Pancreas (tissue), 10 donors: ENCODE measurements at regions not wholly inside any gene's neighbourhood (a gene's known extent, or its start where the extent isn't known, plus 50 kb on each side); places are given as distances from the start of the nearest gene placed in this dataset.
A peak's percentile ranks its signal among the peaks of the same experiment; 100 is the strongest.

ENCODE experiments used
- ATAC-seq, 4 donors: fragments of 200-7000 bp; cut with Tn5 transposase; one replicate each; pipeline versions ENCODE4 v1.8.0 to v1.9.1; 2020; ENCODE audit warnings: mild to moderate bottlenecking in 4 of 4, moderate library complexity in 4 of 4
- DNase-seq, 6 donors: peaks; one replicate each; pipeline ENCODE4 v3.0.0-alpha.2; 2020
- FAIRE-seq: peaks from 2 replicates; lab custom pipeline; 2012; peaks lifted over from hg19 to GRCh38; lab: Jason Lieb, UNC
- H3K27ac ChIP-seq, 4 donors: fragments of 200-600 bp; sonication (generic); 1 replicate in 3 of 4; 2 replicates in 1 of 4; pipeline versions ENCODE4 v1.5.0 to v1.8.0; 2020
- H3K27me3 ChIP-seq, 4 donors: fragments of 200-600 bp; one replicate each; pipeline ENCODE4 v1.8.0; 2021
- H3K36me3 ChIP-seq, 3 donors: fragments of 200-600 bp; sonication (generic) in 1 of 3; one replicate each; pipeline versions ENCODE4 v1.5.0 to v1.8.0; 2020 to 2021
- H3K4me1 ChIP-seq, 3 donors: fragments of 200-600 bp; one replicate each; pipeline ENCODE4 v1.8.0; 2021
- H3K4me3 ChIP-seq, 4 donors: fragments of 200-600 bp; sonication (generic) in 2 of 4; one replicate each; pipeline versions ENCODE4 v1.5.0 to v1.8.0; 2020 to 2021
- H3K9me3 ChIP-seq, 4 donors: fragments of 200-600 bp; one replicate each; pipeline ENCODE4 v1.8.0; 2021
- CTCF ChIP-seq, 4 donors: fragments of 200-600 bp; sonication (generic) in 3 of 4; IDR thresholded peaks; one replicate each; pipeline versions ENCODE4 v1.5.0 to v1.8.0; 2021; ENCODE audit warnings: antibody characterized with exemption in 4 of 4
- WGBS, 2 donors: extraction: QIAGEN DNeasy Blood & Tissue Kit; methylation state at CpG; one replicate each; pipeline ENCODE4 v1.1.7; 2013; 5-methylcytosine and 5-hydroxymethylcytosine counted together
- intact Hi-C, 3 donors: fragments of 100-400 bp; cut with DNase I; formaldehyde crosslinking; loops; one replicate each; pipeline versions ENCODE4 v1.11.1 to v1.14.2; 2022
- donor health status: healthy with polysubstance abuse.
- donor health status: DM: no; HTN: no; CAD: no; lungs with moderate emphysema.
- donor health status: DM: no; HTN: no; CAD: no.
- donor health status: control.
- donor health status: control.
- donor health status: Bipolar disorder and iron deficiency.
- donor health status: DM: yes; HTN: yes; CAD: no.
- donor health status: DM: no; HTN: no; CAD: no.
- donor health status: DM: no; HTN: no; CAD: no.
- donor health status: DM: yes; HTN: yes; CAD: no.

DNA sequence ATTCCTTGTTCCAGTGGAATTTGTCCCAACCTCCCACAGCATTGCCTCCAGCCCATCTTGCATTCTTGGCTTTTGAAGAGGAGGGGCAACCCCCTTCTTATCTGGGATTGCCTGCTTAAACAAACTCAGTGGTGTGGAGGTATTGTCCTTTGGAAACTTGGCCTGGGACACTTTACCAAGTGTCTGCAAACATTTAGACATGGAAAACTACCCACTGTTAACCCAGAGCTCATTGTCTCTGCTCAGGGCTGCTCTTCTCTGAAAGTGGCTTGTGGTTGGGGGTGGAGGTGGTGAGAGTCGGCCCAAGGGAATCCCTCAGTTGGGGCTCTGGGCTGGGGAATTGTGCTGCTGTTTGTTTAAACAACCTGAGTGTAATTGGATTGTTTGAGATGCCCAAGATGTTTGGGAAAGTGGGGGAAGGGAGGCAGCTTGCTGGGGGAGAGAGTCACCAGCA is 178.3 kb upstream of the GATA6 start:
- Histone ChIP-seq H3K27ac (peak overlapping the region in 1 of 4 donors; percentile 30), H3K4me1 (peaks cover 11 to 19% (median 12%) of the 10 kb centered on the region in 3 donors), H3K27me3 (no peaks in the 10 kb centered on the region), H3K9me3 (no peaks in the 10 kb centered on the region), H3K36me3 (no peaks in the 10 kb centered on the region), H3K4me3 (no peak overlapping the region)
- peak; percentile 36 to 87 (median 62) for ATAC-seq
- no peak for TF ChIP-seq CTCF (IDR thresholded peaks at IDR 0.05)
- FAIRE-seq: no peak
- no peak for DNase-seq
- 5 to 7% methylated on average over 1 of the region's 1 CpG for WGBS, 2 donors
- intact Hi-C loops: no loop called here

- 72 to 77% methylated on average over 6 of the region's 6 CpGs for WGBS, 2 donors
- no peak for DNase-seq
Measured at GRCh38 chr18:21991886-21992285, 177.5 kb upstream of the GATA6 start.

DNA sequence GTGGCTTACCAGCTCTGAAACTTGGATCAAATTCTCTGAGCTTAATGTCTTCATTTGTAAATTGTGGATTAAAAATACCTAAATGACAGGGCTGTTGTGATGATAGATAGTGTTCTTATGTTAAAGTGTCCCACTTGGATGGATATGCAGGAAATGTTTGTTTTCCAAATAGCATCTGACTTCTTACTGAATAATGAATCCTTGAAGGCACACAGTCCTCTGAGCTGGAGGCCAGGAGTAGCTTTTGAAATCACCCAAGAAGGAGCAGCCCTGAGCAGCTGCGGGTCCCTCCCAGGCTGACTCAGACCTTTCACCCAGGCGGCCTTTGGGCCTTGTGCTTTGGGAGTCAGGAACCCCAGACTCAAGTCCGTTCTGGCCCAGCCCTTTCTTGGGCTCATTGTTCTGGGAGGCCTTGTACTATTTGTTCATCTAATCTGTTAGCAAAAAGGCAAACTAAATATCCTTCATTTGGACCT is 173.0 kb upstream of the GATA6 start:
- Histone ChIP-seq H3K27ac (peak overlapping the region; percentile 32 to 69 (median 50)), H3K4me1 (peaks cover 27 to 37% (median 31%) of the 10 kb centered on the region in 3 donors), H3K4me3 (no peak overlapping the region), H3K9me3 (no peaks in the 10 kb centered on the region), H3K27me3 (no peaks in the 10 kb centered on the region), H3K36me3 (no peaks in the 10 kb centered on the region)
- intact Hi-C loops: no loop called here
- FAIRE-seq (no peak), ATAC-seq (peak; percentile 50 to 65 (median 60)), DNase-seq (peak in 4 of 6 donors; percentile 33 to 63 (median 51))
- WGBS, 2 donors: 18 to 19% methylated on average over 3 of the region's 3 CpGs
- no peak for TF ChIP-seq CTCF (IDR thresholded peaks at IDR 0.05)

More at GRCh38 chr18:21991886-21992285, 177.5 kb upstream of the GATA6 start:
- intact Hi-C loops: no loop called here
- FAIRE-seq (no peak), ATAC-seq (peak in 2 of 4 donors; percentile 24 to 52)
- Histone ChIP-seq H3K4me1 (peaks cover 16 to 26% (median 20%) of the 10 kb centered on the region in 3 donors), H3K4me3 (no peak overlapping the region), H3K9me3 (no peaks in the 10 kb centered on the region), H3K36me3 (no peaks in the 10 kb centered on the region), H3K27me3 (no peaks in the 10 kb centered on the region), H3K27ac (peak overlapping the region in 2 of 4 donors; percentile 11 to 30)
- TF ChIP-seq CTCF (IDR thresholded peaks at IDR 0.05): no peak

DNA sequence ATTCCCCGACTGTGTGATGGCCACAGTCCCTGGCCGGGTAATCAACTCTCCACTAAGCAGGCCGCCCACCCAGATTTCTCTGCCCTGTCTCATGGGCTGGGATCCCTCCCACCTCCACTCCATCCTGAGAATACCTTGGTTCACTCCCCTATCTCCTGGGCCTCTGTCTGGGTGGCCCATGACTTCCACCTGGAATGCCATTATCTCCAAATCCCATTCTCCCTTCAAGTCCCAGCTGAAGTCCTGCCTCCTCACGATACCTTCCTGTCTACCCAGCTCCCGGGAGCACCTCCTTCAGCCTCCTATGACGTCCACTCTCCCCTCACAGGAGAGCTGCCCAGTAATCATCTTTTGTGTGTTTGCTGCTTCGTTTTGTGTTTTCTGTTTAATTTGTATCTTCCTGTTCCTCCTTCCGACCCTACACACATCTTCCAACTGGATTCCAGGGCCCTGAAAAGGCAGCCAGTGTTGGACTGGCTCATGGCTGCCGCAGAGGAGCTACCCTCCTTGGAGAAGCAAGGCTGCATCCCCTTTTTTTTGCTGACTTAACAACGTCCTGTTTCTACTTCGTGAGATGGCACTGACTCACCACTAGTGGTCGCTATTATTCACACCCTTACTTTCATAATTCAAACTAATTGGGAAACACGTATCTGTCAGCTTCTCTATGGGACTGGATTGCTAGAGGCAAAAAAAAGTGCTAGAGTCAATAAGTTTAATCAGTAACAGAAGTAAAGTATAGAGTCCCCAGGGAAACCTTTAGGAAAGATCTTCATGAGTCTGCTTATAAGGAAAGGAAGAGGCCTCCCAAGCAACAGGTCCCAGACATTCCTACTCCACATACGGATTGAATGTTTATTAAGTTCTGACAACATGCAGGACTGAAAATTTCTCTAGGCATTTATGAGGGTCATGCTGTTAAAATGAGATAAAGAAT is 171.9 kb upstream of the GATA6 start:
- no peaks in the 10 kb centered on the region for H3K36me3 ChIP-seq
- ATAC-seq (peak; percentile 82 to 92 (median 86)), DNase-seq (peak in 3 of 6 donors; percentile 26 to 55 (median 45)), FAIRE-seq (peak; percentile 59)
- H3K4me3 ChIP-seq: no peak overlapping the region
- peak overlapping the region; percentile 32 to 69 (median 50) for H3K27ac ChIP-seq
- H3K27me3 ChIP-seq: no peaks in the 10 kb centered on the region
- 36 to 38% methylated on average over 14 of the region's 14 CpGs for WGBS, 2 donors
- peak; percentile 66 to 85 (median 80) for TF ChIP-seq CTCF (IDR thresholded peaks at IDR 0.05)
- intact Hi-C loops: no loop called here
- peaks cover 21 to 31% (median 30%) of the 10 kb centered on the region in 3 donors for H3K4me1 ChIP-seq
- no peaks in the 10 kb centered on the region for H3K9me3 ChIP-seq
